PC-9 (cell line): ENCODE measurements at regions not wholly inside any gene's neighbourhood (a gene's known extent, or its start where the extent isn't known, plus 50 kb on each side); places are given as distances from the start of the nearest gene placed in this dataset.

Experiments used
- BruUV-seq: library from RNA; stranded (reverse); fragments of 400-500 nt; replicated peaks from 2 replicates; lab custom pipeline; 2021; lab: Mats Ljungman, UMichigan
- CTCF ChIA-PET: fragments of 300-600 bp; sonication (Branson Sonifier 250); formaldehyde crosslinking; loops from one replicate; lab custom pipeline; 2022; ENCODE audit warnings: antibody characterized with exemption; lab: Charles Lee
- POLR2A ChIA-PET: fragments of 300-600 bp; sonication (Branson Sonifier 250); formaldehyde crosslinking; loops from one replicate; lab custom pipeline; 2022; ENCODE audit warnings: antibody characterized with exemption; ENCODE audit not compliant: unreplicated experiment; lab: Charles Lee
- DNase-seq, 2 experiments: peaks; one replicate each; pipeline versions ENCODE4 v3.0.0 to v3.0.0-alpha.2; 2015 to 2022; ENCODE audit warnings: mixed read lengths in 1 of 2
- H2AFZ ChIP-seq: fragments of 200-600 bp; sonication (generic); 2 replicates; pipeline ENCODE4 v1.8.1; 2017; ENCODE audit warnings: antibody characterized with exemption
- H3F3A ChIP-seq: fragments of 200-600 bp; sonication (generic); 2 replicates; pipeline ENCODE4 v1.8.1; 2017; ENCODE audit warnings: antibody characterized with exemption, mild to moderate bottlenecking, low read depth; ENCODE audit not compliant: insufficient read depth
- H3K27ac ChIP-seq: fragments of 200-600 bp; sonication (generic); 2 replicates; pipeline ENCODE4 v1.6.1; 2016; ENCODE audit warnings: mixed run types
- H3K27me3 ChIP-seq: fragments of 200-600 bp; sonication (generic); 2 replicates; pipeline ENCODE4 v1.6.1; 2016; ENCODE audit warnings: low read depth, mixed run types; ENCODE audit not compliant: insufficient read depth
- H3K36me3 ChIP-seq: fragments of 200-600 bp; sonication (generic); 2 replicates; pipeline ENCODE4 v1.6.1; 2016; ENCODE audit warnings: low read depth, mixed run types
- H3K4me1 ChIP-seq: fragments of 200-600 bp; sonication (generic); replicated peaks from 2 replicates; pipeline ENCODE4 v1.6.1; 2016; ENCODE audit warnings: mixed run types; ENCODE audit not compliant: insufficient read depth
- H3K4me2 ChIP-seq: fragments of 200-600 bp; sonication (generic); 2 replicates; pipeline ENCODE4 v1.6.1; 2017; ENCODE audit warnings: mixed run types
- H3K4me3 ChIP-seq: fragments of 200-600 bp; sonication (generic); 2 replicates; pipeline ENCODE4 v1.6.1; 2016; ENCODE audit warnings: mixed run types
- H3K79me2 ChIP-seq: fragments of 200-600 bp; sonication (generic); 2 replicates; pipeline ENCODE4 v1.6.1; 2017; ENCODE audit warnings: low read depth, mixed run types
- H3K9me2 ChIP-seq: fragments of 200-600 bp; sonication (generic); 2 replicates; pipeline ENCODE4 v1.8.1; 2017; ENCODE audit warnings: mild to moderate bottlenecking; ENCODE audit not compliant: insufficient read depth
- H3K9me3 ChIP-seq: fragments of 200-600 bp; sonication (generic); 2 replicates; pipeline ENCODE4 v1.8.1; 2016; ENCODE audit warnings: low read depth; ENCODE audit not compliant: insufficient read depth
- H4K20me1 ChIP-seq: fragments of 200-600 bp; sonication (generic); 2 replicates; pipeline ENCODE4 v1.8.1; 2017; ENCODE audit not compliant: insufficient read depth
- CTCF ChIP-seq: fragments of 200-600 bp; sonication (generic); conservative IDR thresholded peaks from 2 replicates; pipeline ENCODE4 v1.6.1; 2017; ENCODE audit warnings: mixed run types, antibody characterized with exemption, mild to moderate bottlenecking, moderate library complexity
- EZH2 ChIP-seq: fragments of 200-600 bp; sonication (generic); IDR thresholded peaks from 2 replicates; pipeline ENCODE4 v1.8.0; 2017; ENCODE audit warnings: antibody characterized with exemption, low read depth
- intact Hi-C: fragments of 100-400 bp; cut with micrococcal nuclease; formaldehyde crosslinking; loops from one replicate; pipeline ENCODE4 v1.10.0; 2022; ENCODE audit not compliant: unreplicated experiment

DNA sequence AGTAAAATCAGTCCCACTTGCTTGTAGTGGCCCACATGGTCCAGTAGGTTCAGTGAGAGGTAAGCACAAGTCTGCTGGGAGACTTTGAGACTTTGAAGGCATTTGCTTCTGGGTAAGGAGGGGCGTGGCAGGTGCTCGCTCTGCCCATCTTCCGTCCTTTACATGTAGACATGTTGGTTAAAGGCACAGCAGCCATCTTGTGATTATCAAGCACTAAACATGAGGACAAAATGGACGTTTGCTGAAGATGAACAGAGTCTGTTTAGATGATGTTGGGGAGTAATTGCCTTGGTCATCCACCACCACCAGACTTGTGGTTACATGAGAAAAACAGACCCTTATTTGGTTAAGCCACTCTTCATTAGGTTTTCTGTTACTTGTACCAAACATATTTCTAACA, 252.8 kb upstream of the PARD3B start:
- H3K27me3 ChIP-seq, result peaks cover 17% of the 10 kb centered on the region; the same call in 1 of the 2 replicates
- H3K4me2 ChIP-seq, result no peak overlapping the region
- no peak overlapping the region for H3K4me3 ChIP-seq
- CTCF ChIA-PET, result no interaction called here
- no peaks in the 10 kb centered on the region for H3K4me1 ChIP-seq
- H2AFZ ChIP-seq, result no peak overlapping the region
- H3K9me3 ChIP-seq, result no peaks in the 10 kb centered on the region
- BruUV-seq, result no TSS peak
- TF ChIP-seq EZH2, result no peak
- TF ChIP-seq CTCF, result no peak
- no peaks in the 10 kb centered on the region for H4K20me1 ChIP-seq
- intact Hi-C loops, result no loop called here
- no peaks in the 10 kb centered on the region for H3K36me3 ChIP-seq
- no peaks in the 10 kb centered on the region for H3K79me2 ChIP-seq
- no peaks in the 10 kb centered on the region for H3K9me2 ChIP-seq
- DNase-seq, result no peak
- no peak overlapping the region for H3K27ac ChIP-seq
- POLR2A ChIA-PET, result no interaction called here
- H3F3A ChIP-seq, result no peaks in the 10 kb centered on the region

DNA sequence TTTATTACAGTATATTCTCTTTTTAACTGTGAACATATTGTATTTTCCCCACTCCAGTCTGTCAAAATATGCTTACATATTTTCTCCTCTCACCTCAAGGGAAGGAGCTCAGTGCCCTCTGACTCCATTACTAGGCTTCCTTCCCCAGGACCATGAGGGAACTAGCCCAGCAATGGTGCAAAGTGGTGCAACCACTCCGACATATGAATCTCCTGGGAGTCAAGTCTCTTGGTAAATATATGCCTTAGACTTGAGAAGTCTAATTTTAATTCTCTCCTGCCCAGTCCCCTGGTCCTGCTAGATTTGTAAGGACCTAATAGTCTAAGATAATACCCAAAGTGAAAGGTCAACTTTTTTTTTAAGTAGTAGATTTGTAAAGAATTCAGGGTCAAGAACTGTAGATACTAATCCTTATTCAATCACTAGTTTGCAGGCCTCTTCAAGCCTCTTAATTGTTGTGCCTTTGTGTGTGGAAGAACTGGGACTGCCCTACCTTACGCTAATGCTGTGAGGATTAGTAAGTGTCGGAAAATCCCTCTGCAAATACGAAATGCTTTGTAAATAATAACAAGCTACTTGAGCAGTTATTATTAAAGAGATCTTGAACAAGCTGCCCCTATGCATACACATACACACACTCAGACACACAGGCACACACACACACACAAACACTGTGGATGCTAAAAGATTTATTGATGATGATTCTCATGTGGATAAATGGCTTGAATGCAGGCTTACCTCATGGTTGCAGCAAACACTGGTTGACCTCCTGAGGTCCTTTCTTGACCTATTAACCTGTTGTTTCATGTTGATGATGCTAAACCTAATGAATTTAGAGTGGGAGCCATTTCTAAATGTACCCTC, 251.2 kb upstream of the PARD3B start:
- Histone ChIP-seq H3K4me2 (no peak overlapping the region), H3K9me2 (no peaks in the 10 kb centered on the region), H3K27me3 (peaks cover 10% of the 10 kb centered on the region; the same call in 1 of the 2 replicates), H3F3A (no peaks in the 10 kb centered on the region), H3K79me2 (no peaks in the 10 kb centered on the region), H3K4me3 (no peak overlapping the region), H3K4me1 (no peaks in the 10 kb centered on the region), H3K36me3 (no peaks in the 10 kb centered on the region), H3K9me3 (no peaks in the 10 kb centered on the region), H4K20me1 (no peaks in the 10 kb centered on the region), H2AFZ (no peak overlapping the region), H3K27ac (no peak overlapping the region)
- DNase-seq, result no peak
- POLR2A ChIA-PET, result interaction anchor here (0.6 kb wide), 1 partner anchor 112 kb away, joined by 4 read pairs; no protein-coding TSS in a partner anchor
- no TSS peak for BruUV-seq
- no peak for TF ChIP-seq EZH2
- no peak for TF ChIP-seq CTCF
- intact Hi-C loops, result loop anchor here (2.0 kb wide), 1 partner anchor 55 kb away; no protein-coding TSS in a partner anchor
- CTCF ChIA-PET, result no interaction called here

DNA sequence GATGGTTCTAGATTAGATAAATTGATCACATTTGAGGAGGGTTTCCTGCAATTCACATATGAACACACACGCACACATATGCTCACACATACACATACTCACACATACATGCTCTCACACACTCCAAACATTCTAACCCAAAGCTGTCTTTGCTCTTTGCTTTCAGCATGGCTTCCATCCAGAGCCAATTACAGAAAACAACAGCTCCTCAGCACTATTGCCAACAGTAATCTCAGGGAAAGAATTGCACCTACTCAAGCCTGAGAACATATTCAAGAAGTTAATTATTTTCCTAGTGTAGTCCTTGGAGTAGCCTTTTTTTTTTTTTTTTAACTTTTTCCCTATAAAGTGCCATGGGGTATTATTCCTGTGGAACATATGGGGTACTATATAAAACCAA, 246.9 kb upstream of the PARD3B start:
- BruUV-seq, result no TSS peak
- intact Hi-C loops, result no loop called here
- CTCF ChIA-PET, result no interaction called here

More for the DNA sequence above, 246.9 kb upstream of the PARD3B start:
- H3K27ac ChIP-seq, result no peak overlapping the region
- H3K4me1 ChIP-seq, result no peaks in the 10 kb centered on the region
- no peak overlapping the region for H2AFZ ChIP-seq
- POLR2A ChIA-PET, result no interaction called here
- H3K36me3 ChIP-seq, result no peaks in the 10 kb centered on the region
- H4K20me1 ChIP-seq, result no peaks in the 10 kb centered on the region
- no peaks in the 10 kb centered on the region for H3K27me3 ChIP-seq
- no peaks in the 10 kb centered on the region for H3K9me3 ChIP-seq
- no peaks in the 10 kb centered on the region for H3K79me2 ChIP-seq
- H3K9me2 ChIP-seq, result no peaks in the 10 kb centered on the region
- DNase-seq, result no peak
- no peak for TF ChIP-seq EZH2
- TF ChIP-seq CTCF, result no peak
- H3K4me2 ChIP-seq, result no peak overlapping the region
- no peak overlapping the region for H3K4me3 ChIP-seq
- H3F3A ChIP-seq, result no peaks in the 10 kb centered on the region
